ENCODE measurements at regions not wholly inside any gene's neighbourhood (a gene's known extent, or its start where the extent isn't known, plus 50 kb on each side); places are given as distances from the start of the nearest gene placed in this dataset.

DNA sequence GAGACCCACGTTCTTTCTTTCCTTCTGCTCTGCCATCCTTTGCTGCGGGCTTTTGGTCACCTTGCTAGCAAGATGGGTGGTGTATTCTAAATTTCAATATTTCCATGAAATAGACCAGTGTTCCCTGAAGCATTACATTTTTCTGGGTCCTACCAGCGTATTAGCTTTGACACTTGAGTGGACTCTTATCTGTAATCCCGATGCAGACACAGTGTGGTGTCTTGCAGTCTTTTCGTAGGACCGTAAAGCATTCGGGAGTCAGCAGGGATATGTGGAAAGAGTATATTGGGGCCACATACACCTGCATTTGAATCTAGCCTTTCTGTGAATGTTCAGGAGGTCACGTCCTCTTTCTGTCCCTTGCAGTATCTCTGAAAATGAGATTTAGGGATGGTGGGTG is 124.7 kb upstream of the CPEB4 start:
- DNase-seq (ENCODE audit: low read depth in 2 of 2), result no peak

DNA sequence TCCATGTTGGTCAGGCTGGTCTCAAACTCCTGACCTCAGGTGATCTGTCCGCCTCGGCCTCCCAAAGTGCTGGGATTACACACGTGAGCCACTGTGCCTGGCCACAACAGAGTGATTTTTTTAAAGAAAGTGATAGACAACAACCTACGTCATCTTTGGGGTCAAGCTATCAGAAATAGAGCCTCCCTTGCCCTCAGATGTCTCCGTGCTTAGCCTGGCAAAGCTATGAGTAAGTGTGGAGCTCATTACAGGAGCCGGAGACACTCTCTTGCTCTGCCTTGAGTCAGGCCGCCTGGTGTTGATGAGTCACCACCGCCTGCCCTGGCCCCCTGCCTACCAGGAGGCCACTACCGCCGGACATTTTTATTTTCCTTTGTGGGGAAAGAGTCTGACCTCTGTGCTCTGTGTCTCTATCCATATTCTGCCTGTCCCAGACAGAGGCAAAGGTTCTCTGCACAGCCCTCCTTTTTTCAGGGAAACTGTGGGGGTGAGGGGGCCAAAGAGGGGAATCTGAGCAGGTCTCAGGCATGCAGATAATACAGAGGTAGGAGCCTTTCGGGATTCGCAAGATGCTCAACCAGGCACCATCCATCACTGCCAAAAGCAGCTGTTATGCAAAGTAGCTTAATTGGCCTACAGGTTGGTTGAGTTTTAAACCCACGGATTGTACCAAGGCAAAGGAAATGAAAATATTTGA is 123.7 kb upstream of the CPEB4 start:
- peak; percentile 65 to 69 for DNase-seq (ENCODE audit: low read depth in 2 of 2)

DNA sequence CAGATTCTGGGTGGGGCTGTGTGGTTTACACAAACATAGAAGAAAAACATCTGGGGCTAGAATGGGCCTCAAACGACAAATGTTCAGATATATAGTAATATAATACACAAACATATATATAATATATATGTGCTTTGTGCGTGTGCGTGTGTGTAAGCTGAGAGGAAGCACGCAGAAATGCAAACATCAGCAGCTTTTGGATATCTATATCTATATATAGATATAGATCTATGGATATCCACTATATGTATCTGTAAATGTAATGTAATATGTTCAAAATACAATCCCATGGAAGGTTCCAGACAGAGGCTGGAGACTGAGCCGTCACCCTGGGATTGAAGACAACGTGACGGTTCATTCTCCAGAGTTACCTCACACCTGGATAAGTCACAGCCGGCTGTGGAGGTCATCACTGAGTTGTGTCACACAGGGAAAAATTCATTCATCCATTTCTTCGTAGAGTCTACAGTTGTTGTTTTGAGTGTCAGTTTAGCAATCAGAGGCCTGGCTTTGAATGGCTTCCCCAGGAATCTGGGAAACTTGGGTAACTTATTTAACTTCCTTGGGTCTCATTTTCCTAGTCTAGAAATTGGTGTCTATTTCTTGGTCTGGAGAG is 123.0 kb upstream of the CPEB4 start:
- no peak for DNase-seq (ENCODE audit: low read depth in 2 of 2)

DNA sequence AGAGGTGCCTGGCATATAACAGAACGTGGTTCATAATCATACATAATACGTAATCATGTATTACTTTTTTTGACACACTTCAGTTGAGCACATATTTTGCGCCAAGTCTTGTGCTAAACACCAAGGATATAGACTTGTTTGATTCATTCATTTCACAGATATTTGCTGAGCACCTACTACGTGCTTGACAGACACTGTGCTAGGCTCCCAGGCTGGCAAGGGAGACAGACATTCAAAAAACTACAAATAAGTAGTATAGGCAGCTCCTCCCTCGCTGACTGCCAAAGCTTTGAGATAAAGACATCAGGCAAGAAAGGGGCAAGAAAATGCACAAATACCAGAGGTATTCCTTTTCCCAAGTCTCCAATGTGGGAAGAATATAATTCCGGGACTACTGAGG is 122.5 kb upstream of the CPEB4 start:
- DNase-seq (ENCODE audit: low read depth in 2 of 2), result no peak

DNA sequence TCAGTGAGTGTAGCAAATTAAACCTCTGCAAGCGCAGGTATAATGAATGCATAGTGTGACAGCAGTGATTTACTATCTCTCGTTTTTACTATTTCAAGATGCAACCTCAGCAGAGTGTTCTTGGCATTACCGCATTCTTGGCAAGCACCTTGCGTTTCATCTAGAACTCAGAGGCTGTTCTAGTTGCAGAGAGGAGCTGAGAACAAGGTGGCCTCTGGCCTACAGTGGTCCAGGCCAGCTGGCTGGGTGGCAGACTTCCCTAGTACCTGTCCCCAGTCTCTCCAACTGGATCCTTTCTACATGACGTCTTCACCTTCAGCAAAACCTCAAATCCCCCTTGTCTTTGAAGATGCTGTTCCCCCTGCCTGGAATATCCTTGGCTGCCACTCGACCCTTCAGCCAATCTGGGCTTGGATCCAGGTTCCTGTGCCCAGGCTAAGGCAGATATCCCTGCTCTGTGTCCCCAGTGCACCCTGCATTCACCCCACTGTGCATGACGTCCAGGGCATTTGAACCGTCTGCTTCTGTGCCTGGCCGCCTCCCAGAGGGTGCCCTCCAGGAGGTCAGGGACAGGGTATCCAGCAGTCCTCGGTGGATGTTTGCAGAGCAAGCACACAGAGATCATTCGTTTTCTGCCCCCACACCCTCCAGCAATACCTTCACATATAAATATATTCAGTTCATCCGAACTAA is 120.4 kb upstream of the CPEB4 start:
- DNase-seq (ENCODE audit: low read depth in 2 of 2), result no peak

DNA sequence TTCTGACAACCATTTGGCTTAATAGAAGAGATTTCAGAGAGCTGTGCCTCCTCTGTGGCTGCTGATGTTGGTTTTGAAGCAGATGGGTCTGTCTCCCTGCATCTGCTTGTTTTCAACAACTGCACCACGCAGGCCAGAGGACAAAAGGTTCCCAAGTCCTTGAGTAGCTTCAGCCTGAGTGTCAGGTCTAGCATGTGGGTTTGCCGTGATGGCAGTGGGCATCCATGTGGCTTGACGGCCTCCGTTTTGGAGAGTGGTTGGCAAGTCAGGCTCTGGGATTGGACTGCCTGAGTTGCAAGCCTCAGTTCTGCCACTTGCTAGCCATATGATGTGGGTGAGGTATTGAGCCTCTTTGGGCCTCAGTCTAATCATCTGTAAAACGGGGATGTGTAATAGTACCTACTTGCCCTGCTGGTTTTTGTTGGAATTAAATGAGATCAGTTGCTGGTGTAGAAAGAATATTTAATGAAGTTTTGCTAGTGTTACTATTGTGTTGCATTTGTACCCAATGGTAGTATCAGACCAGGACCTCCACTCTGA is 119.8 kb upstream of the CPEB4 start:
- DNase-seq (ENCODE audit: low read depth in 2 of 2), result no peak

DNA sequence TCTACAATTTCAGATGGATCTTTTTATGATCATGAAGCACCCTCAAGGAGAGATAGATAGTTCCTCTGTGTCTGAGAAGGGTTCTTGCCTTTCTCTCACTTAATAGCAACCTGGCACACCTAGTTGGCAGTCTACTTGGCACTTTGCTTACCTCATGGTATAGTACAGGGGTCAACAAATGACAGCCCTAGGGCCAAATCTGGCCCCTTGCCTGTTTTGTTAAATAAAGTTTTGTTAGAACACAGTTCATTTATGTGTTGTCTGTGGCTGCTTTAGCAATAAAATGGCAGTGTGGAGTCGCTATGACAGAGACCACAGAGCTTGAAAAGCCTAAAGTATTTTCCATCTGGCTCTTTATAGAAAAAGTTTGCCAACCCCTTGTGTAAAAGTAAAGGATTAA is 119.3 kb upstream of the CPEB4 start:
- no peak for DNase-seq (ENCODE audit: low read depth in 2 of 2)

DNA sequence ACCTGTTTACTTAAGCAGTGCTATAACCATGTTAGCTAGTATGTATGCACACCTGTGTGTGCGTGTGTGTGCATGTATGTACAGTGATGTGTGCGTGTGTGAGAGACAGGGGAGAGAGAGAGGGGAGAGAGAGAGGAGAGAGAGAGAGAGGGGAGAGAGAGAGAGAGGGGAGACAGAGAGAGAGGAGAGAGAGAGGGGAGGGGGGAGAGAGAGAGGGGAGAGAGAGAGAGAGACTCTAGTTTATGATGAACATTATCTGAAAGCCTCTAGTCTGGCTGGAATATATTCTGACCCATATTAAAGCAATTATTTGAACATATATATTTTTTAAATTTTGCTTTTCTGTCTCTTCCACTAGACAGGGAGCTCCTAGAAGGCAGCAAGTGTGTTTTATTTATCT is 117.5 kb upstream of the CPEB4 start:
- DNase-seq (ENCODE audit: low read depth in 2 of 2), result no peak

DNA sequence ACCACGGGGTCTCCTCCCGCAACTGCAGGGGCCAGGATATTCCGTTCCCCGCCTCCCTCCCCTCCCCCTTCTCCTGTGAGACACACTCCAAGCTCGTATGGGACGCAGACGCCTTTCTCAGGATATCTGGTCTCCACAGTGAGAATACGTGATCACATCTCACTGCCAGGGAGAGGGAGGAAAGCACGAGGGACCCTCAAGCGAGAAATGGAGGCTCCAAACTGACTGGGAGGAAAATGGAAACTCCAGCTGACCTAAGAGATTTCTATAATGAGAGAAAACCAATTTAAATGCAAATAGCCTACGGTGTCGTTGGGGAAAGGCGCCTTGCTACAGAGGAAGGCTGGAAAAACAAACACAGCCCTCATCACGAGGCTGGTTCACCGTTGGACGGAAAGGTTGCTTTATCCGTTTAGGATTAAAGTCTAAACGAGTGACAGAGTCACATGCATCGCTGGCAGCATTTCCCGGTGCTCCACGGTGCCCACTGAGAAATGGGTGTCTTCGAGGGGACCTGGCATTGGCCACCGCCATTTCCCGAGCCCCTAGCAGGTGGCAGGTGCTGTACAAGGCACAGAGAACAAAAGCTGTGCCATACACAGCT is 116.9 kb upstream of the CPEB4 start:
- no peak for DNase-seq (ENCODE audit: low read depth in 2 of 2)

DNA sequence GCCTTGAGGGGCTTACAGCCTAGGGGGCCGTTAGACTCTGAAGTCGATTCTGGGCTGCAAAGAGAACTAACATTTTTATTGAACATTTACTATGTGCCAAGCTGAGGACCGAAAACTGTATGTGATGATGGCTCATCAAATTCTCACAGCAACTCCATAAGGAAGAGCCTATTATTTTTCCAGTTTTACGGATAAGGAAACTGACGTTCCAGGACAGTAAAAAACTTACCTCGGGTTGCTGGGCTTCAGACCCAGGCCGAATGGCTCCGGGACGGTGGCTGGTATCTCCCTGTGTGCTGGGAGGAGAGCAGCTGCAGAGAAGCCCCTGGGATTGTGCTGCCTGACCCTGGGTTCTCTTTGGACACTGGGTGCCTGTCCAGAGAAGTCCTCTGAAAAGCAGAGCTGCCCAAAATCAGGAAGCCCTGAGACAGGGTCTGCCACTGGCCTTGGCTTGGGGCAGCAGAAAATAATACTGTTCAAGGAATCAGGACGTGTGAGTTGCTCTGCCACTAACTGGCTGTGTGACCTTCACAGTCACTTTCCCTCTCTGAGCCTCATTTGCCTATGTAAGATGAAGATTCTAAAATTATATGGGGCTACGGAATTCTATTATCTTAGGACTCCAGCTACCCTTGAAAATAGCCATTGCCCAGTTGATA is 116.3 kb upstream of the CPEB4 start:
- no peak for DNase-seq (ENCODE audit: low read depth in 2 of 2)

DNA sequence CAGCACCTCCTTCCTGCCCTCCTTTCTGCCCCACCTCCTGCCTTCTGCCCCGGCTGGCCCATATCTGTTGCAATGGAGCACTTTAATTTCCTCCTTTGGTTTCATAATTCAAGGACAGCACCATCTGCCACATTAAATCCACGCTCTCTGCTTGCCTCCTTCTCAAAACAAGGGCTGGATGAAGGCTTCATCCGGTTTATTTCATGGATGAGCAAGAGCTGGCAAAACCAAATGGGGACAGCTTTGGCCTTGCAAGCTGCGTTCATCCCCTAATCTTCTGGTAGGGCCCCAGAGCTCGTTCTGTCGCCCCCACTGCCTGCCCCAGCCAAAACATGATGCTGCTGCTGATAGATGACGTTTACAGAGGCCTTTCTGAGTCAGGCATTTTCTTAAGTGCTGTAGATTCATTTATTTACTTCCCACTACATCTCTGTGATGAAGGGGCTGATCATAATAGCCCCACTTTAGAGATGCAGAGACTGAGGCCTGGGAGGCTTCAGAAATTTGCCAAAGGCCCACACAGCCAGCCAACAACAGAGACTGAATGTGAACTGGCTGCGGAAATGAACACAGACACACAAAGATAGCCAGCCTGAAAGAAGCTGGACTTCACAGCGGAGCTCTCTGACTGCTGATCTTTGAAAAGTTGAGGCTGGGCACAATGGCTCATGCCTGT is 115.6 kb upstream of the CPEB4 start:
- no peak for DNase-seq (ENCODE audit: low read depth in 2 of 2)

DNA sequence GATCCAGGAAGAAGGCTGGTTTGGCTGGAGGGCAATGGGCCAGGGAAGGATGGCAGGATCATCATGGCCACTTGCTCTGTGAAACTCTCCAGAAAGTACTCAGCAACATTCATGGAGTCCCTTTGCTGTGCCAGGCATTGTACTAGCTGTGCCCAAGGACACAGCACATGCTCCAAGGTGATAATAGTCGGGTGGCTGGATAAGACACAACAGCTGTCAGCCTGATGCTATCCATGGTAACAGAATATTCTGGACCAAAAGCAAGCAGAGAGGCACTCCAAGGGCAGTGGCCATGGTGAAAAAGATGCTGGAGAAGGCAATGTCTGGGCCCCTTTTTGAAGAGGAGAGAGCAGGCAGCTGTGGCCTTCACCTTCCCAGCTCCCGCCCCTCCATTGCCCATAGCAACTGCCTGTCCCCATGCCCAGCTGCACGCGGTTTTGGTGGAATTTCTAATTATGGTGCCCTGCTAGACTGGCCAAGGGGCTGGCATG is 113.8 kb upstream of the CPEB4 start:
- no peak for DNase-seq (ENCODE audit: low read depth in 2 of 2)

DNA sequence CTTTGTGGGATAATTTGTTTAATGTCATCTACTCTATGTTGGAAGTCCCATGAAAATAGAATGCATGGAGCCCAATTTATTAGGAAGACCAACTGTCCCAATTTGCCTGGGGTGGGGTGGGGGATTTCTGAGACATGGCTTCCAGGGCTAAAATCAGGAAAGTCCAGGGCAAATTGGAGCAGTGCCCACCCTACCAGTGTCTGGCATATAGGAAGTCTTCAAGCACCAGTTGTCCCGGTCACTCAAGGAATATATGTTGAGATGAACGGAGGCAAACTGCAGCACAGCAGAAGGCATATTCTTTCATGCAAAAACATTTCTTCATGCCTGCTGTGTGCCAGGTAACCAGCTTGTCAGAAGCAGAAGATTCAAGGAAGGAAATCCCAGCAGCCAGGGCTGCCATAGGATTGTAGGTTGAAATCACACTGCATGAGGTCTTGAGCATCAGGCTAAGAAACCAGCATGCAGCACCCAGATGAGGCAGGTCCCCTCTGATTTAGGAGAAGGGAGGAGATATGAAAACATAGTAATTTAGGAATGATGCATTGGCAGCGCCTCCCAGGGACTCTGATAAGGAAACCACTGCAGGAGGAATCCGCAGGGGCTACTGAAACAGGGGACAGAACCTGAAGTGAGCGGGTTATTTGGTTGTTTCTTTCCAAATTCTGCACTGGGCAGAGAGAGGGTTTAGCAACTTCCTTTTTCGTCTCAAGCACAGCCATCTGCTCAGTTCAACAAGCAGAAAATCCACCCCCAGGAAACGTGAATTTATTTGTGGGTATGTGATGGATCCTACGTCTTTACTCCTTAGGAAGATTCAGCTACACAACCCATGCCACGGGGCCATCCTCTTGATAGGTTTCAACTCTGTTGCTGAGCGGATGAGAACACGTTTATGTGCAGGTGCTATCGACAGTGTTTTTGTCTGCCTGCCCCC is 112.6 kb upstream of the CPEB4 start:
- no peak for DNase-seq (ENCODE audit: low read depth in 2 of 2)

DNA sequence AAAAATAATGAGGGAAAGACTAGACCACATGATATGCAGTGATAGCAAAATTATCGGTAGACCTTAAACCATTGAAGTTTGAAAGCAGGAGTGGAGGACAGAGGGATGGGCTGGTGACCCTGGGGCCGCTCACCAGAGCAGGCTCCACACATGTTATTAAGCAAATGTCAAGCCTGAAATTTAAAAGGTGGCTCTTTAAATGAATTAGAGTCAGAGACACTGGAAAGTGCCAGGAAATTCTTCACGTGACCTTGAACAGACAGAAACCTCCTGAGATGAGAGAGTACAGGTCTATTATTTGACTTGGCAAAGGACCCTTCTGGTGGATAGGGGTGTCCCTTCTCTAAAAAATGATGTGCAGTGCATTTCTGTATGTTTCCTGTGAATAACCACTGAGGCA is 111.0 kb upstream of the CPEB4 start:
- no peak for DNase-seq (ENCODE audit: low read depth in 2 of 2)

DNA sequence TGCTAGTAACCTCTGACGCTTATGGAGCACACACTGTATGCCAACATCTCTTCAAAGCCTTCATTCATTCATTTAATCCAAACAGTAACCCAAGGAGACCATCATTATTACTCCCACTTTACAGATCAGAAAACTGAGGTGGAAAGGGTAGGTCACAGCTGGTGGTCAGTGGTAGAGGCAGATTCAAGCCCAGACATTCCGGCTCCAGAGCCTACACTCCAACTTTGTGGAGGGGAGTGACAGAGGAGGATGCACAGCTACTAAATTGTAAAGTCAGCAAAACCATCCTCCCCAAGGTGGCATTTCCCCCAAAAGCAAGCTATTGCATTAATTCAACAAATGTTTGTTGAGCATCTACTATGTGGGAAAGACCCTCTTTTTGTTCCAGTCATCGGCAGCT is 110.5 kb upstream of the CPEB4 start:
- DNase-seq (ENCODE audit: low read depth in 2 of 2), result no peak

DNA sequence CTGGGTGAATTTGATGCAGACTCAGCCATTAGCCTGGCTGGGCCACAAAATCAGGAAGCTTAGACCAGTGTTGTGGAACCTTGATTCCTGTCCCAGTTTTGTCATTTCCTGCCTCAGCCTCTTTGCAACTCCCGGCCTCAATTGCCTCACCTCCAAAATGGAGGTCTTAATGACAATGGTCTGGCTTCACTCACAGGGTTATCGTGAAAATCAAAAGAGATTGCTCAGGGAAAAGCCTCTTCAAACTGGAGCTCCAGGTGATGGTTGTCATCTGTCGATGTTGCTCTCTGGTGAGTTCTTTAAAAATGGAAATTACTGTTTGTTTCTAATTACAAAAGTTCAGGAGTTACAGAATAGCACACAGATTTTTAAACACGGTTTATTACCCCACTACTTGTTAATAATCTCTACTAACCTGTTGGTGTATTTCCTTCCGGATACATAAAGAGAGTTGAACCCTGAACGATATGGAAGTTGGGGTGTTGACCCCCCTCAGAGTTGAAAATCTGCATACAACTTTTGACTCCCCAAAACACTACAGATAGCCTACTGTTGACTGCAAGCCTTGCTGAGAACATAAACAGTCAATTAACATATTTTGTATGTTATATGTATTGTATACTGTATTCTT is 109.9 kb upstream of the CPEB4 start:
- DNase-seq (ENCODE audit: low read depth in 2 of 2), result no peak

DNA sequence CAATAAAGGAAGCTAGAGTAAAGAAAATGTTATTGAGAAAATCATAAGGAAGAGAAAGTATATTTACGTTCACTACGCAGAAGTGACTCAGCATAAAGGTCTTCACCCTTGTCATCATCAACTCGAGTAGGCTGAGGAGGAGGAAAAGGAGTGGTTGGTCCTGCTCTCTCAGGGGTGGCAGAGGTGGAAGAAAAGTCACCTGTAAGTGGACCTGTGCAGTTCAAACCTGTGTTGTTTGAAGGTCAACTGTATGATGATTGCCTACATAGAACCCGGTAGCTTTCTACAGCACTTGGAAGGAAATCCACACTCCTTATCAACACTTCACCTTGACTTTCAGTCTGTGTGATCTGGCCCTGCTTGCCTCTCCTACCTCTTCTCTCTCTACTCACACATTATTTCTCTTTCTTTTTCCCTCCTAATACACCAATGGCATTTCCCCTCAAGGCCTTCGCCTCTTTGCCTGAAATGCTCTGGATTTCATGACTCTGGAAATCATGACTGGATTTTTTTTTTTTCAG is 109.3 kb upstream of the CPEB4 start:
- no peak for DNase-seq (ENCODE audit: low read depth in 2 of 2)

DNA sequence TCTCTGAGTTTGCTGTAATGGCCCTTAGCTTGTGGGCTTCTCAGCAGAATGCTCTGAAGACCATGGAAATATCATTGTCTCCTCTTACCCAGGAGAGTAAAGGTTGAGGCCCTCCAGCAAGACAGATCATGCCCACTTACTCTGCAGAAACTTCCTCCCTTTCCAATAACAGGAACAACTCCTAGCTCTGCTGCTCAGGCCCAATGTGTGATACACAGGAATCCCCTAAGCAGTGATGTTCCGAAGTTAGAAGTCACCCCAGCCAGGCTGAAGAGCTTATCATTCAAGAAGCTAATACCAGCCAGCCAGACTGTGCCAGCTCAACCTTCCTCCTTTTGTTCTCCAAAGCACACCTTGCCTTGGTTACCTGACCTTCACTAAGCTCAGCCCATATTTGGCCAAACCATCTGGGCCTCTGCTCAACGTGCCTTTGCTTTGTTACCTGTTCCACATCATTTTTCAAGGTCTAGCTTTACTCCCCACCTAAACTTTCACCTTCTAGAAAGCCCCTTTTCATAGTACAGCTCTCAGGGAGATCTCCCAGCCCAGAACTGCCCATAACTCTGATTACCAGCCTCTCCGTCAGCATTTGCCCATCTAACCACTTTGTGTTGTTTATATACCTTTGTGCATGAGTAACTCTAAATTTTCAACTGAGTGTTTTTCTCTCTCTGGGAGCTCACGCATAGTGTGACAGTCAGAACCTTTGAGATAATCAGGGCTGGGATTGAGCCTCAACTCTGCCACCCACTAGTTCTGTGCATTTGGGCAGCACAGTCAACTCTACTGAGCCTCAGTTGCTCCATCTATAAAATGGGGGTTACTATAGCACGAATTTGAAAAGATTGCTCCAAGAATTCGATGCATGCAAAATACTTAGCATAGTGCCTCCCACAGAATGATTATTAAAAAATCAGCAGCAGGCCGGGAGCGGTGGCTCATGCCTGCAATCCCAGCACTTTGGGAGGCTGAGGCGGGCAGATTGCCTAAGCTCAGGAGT is 107.6 kb upstream of the CPEB4 start:
- no peak for DNase-seq (ENCODE audit: low read depth in 2 of 2)

All from fibroblast of skin of left quadriceps (primary cell).